ENCODE measurements at regions not wholly inside any gene's neighbourhood (a gene's known extent, or its start where the extent isn't known, plus 50 kb on each side); places are given as distances from the start of the nearest gene placed in this dataset.

- TF ChIP-seq CTCF (IDR thresholded peaks at IDR 0.05; ENCODE audit: low read depth, low read length) = no peak
- TF ChIP-seq EZH2phosphoT487 (IDR thresholded peaks at IDR 0.05; ENCODE audit: low read depth) = no peak
Measured at GRCh38 chr3:118208642-118209041, 826.0 kb downstream of the IGSF11 start.

Data from OCI-LY3 (cell line).